GM21723 (cell line): ENCODE measurements at regions not wholly inside any gene's neighbourhood (a gene's known extent, or its start where the extent isn't known, plus 50 kb on each side); places are given as distances from the start of the nearest gene placed in this dataset.
"Not testable (repeated sequence)": the region's sequence is repeated elsewhere in the genome, so short reads cannot be mapped to it uniquely, and the experiment has no call there.

Experiments used
- ATAC-seq: cut with Tn5 transposase; IDR thresholded peaks from one replicate; pipeline ENCODE4 v1.9.1; 2021; ENCODE audit warnings: mild to moderate bottlenecking, moderate library complexity; ENCODE audit not compliant: unreplicated experiment

GRCh38 chr5:152607401-152608160 is 202.5 kb upstream of the NMUR2 start:
- ATAC-seq: no peak

GRCh38 chr5:152608458-152608857 is 203.4 kb upstream of the NMUR2 start:
- ATAC-seq: no peak

- ATAC-seq: no peak
Observed at GRCh38 chr5:152619756-152620155, 214.7 kb upstream of the NMUR2 start.

GRCh38 chr5:152622628-152623027 is 217.5 kb upstream of the NMUR2 start:
- ATAC-seq: no peak

GRCh38 chr5:152623951-152624350 is 218.9 kb upstream of the NMUR2 start:
- ATAC-seq: no peak

GRCh38 chr5:152625696-152626095 is 220.6 kb upstream of the NMUR2 start:
- ATAC-seq: no peak

GRCh38 chr5:152631221-152631620 is 226.1 kb upstream of the NMUR2 start:
- ATAC-seq: no peak

- ATAC-seq: no peak
Observed at GRCh38 chr5:152632360-152632759, 227.3 kb upstream of the NMUR2 start.

- ATAC-seq: no peak
Observed at GRCh38 chr5:152634586-152634985, 229.5 kb upstream of the NMUR2 start.

GRCh38 chr5:152638996-152639552 is 234.0 kb upstream of the NMUR2 start:
- no peak for ATAC-seq

- no peak for ATAC-seq
Observed at GRCh38 chr5:152641970-152642805, 237.1 kb upstream of the NMUR2 start.

- ATAC-seq: no peak
Observed at GRCh38 chr5:152642880-152643279, 237.8 kb upstream of the NMUR2 start.

- no peak for ATAC-seq
Observed at GRCh38 chr5:152644029-152644728, 239.1 kb upstream of the NMUR2 start.

- ATAC-seq: no peak
Observed at GRCh38 chr5:152649609-152650008, 244.5 kb upstream of the NMUR2 start.

- ATAC-seq: no peak
Observed at GRCh38 chr5:152650413-152650812, 245.3 kb upstream of the NMUR2 start.

- ATAC-seq: not testable (repeated sequence)
Observed at GRCh38 chr5:152659470-152659869, 254.4 kb upstream of the NMUR2 start.

- ATAC-seq: no peak
Observed at GRCh38 chr5:152673601-152674000, 268.5 kb upstream of the NMUR2 start.

- ATAC-seq: no peak
Observed at GRCh38 chr5:152674403-152674802, 269.3 kb upstream of the NMUR2 start.

GRCh38 chr5:152676196-152676595 is 271.1 kb upstream of the NMUR2 start:
- ATAC-seq: no peak

GRCh38 chr5:152683205-152683604 is 278.1 kb upstream of the NMUR2 start:
- ATAC-seq: no peak

- ATAC-seq: no peak
Observed at GRCh38 chr5:152686931-152687330, 281.9 kb upstream of the NMUR2 start.
